SJCRH30 (cell line): ENCODE measurements at regions not wholly inside any gene's neighbourhood (a gene's known extent, or its start where the extent isn't known, plus 50 kb on each side); places are given as distances from the start of the nearest gene placed in this dataset.

Experiments
- DNase-seq, 2 experiments: peaks; one replicate each; pipeline ENCODE4 v3.0.0-alpha.2; 2015 to 2020
- H3K27ac ChIP-seq: fragments of 250-450 bp; sonication (Bioruptor Pico); 2 replicates; pipeline ENCODE4 v1.5.1; 2020; ENCODE audit warnings: mild to moderate bottlenecking, moderate library complexity
- H3K27me3 ChIP-seq: fragments of 250-450 bp; sonication (Bioruptor Pico); 2 replicates; pipeline ENCODE4 v1.5.1; 2020; ENCODE audit warnings: mild to moderate bottlenecking, moderate library complexity
- H3K36me3 ChIP-seq: fragments of 250-450 bp; sonication (Bioruptor Pico); 2 replicates; pipeline ENCODE4 v1.5.1; 2020; ENCODE audit warnings: mild to moderate bottlenecking, moderate library complexity
- H3K4me1 ChIP-seq: fragments of 250-450 bp; sonication (Bioruptor Pico); 2 replicates; pipeline ENCODE4 v1.5.1; 2020; ENCODE audit warnings: mild to moderate bottlenecking, moderate library complexity
- H3K4me3 ChIP-seq: fragments of 250-450 bp; sonication (Bioruptor Pico); 2 replicates; pipeline ENCODE4 v1.5.1; 2020; ENCODE audit warnings: mild to moderate bottlenecking, moderate library complexity
- H3K9me3 ChIP-seq: fragments of 250-450 bp; sonication (Bioruptor Pico); replicated peaks from 2 replicates; pipeline ENCODE4 v1.5.1; 2020; ENCODE audit warnings: mild to moderate bottlenecking, moderate library complexity

GRCh38 chr1:201649761-201650622 lies 111.1 kb downstream of the NAV1 start:
- no peaks in the 10 kb centered on the region for H3K27me3 ChIP-seq
- no peaks in the 10 kb centered on the region for H3K4me1 ChIP-seq
- no peaks in the 10 kb centered on the region for H3K9me3 ChIP-seq
- no peak for DNase-seq
- no peak overlapping the region for H3K27ac ChIP-seq
- H3K36me3 ChIP-seq: peaks cover 26% of the 10 kb centered on the region
- H3K4me3 ChIP-seq: no peak overlapping the region

GRCh38 chr1:201650623-201650933 lies 111.7 kb downstream of the NAV1 start:
- no peak overlapping the region for H3K27ac ChIP-seq
- no peak overlapping the region for H3K4me3 ChIP-seq
- H3K36me3 ChIP-seq: peaks cover 23% of the 10 kb centered on the region
- no peaks in the 10 kb centered on the region for H3K4me1 ChIP-seq
- no peaks in the 10 kb centered on the region for H3K27me3 ChIP-seq
- DNase-seq: no peak
- H3K9me3 ChIP-seq: no peaks in the 10 kb centered on the region

- no peak overlapping the region for H3K27ac ChIP-seq
- DNase-seq: no peak
- no peaks in the 10 kb centered on the region for H3K27me3 ChIP-seq
- peaks cover 17% of the 10 kb centered on the region for H3K36me3 ChIP-seq
- no peaks in the 10 kb centered on the region for H3K9me3 ChIP-seq
- peaks cover 12% of the 10 kb centered on the region for H3K4me1 ChIP-seq
- H3K4me3 ChIP-seq: no peak overlapping the region
Measured at GRCh38 chr1:201652181-201652580, 113.3 kb downstream of the NAV1 start.

GRCh38 chr1:201653233-201653632 lies 114.3 kb downstream of the NAV1 start:
- no peak overlapping the region for H3K27ac ChIP-seq

DNA sequence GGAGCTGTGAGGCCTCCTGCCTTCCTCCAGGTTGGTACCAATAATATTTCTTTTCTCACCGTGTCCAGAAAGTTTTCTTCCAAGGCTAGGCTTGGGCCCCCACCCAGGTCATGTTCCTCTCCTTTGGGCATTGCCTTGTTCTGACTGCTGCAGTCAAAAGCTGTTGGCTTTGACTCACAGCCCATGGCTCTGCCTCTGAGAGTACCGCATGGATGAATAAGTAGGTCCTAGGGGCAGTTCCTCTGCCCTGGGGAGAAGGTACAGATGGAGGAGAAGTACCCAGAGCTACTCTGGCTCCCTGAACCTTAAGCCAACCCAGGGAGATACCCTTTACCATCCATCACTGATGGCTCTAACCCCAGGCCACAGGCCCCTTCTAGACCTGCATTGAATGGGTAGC lies 115.0 kb downstream of the NAV1 start:
- peaks cover 16% of the 10 kb centered on the region for H3K4me1 ChIP-seq
- no peak for DNase-seq
- no peak overlapping the region for H3K27ac ChIP-seq
- peaks cover 15% of the 10 kb centered on the region for H3K36me3 ChIP-seq
- no peaks in the 10 kb centered on the region for H3K27me3 ChIP-seq
- H3K4me3 ChIP-seq: no peak overlapping the region
- H3K9me3 ChIP-seq: no peaks in the 10 kb centered on the region

More at GRCh38 chr1:201653233-201653632, 114.3 kb downstream of the NAV1 start:
- Histone ChIP-seq H3K9me3 (no peaks in the 10 kb centered on the region), H3K27me3 (no peaks in the 10 kb centered on the region), H3K36me3 (peaks cover 17% of the 10 kb centered on the region), H3K4me3 (no peak overlapping the region), H3K4me1 (peaks cover 16% of the 10 kb centered on the region)
- DNase-seq: no peak

DNA sequence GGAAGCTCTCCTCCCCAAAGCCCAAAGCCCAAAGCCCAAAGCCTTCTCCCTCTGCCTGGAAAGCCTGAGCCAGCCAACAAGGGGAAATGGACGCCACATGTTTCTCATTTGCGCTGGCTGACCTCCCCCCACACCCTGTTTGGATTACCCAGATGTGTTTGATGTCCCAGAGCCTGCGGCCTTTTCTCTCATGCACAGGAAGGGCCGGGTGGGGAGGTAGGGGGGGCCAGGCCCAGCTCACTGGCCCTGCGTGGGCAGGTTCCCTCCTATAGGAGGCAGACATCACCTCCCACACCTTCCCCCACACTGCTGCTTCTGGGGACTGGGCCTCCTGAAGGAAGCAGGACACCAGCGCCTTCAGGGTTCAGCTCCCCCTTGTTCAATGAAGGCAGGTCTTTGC lies 116.3 kb downstream of the NAV1 start:
- H3K4me1 ChIP-seq: peaks cover 16% of the 10 kb centered on the region
- no peaks in the 10 kb centered on the region for H3K9me3 ChIP-seq
- no peak overlapping the region for H3K27ac ChIP-seq
- DNase-seq: no peak
- H3K4me3 ChIP-seq: no peak overlapping the region
- no peaks in the 10 kb centered on the region for H3K27me3 ChIP-seq
- peaks cover 1% of the 10 kb centered on the region; the same call in 1 of the 2 replicates for H3K36me3 ChIP-seq

GRCh38 chr1:201655910-201656309 lies 117.0 kb downstream of the NAV1 start:
- Histone ChIP-seq H3K27me3 (no peaks in the 10 kb centered on the region), H3K9me3 (no peaks in the 10 kb centered on the region), H3K27ac (peak overlapping the region; percentile 10; the same call in 1 of the 2 replicates), H3K4me1 (peaks cover 16% of the 10 kb centered on the region), H3K36me3 (no peaks in the 10 kb centered on the region; the same call in 1 of the 2 replicates), H3K4me3 (no peak overlapping the region)
- DNase-seq: no peak

- H3K36me3 ChIP-seq: no peaks in the 10 kb centered on the region; the same call in 1 of the 2 replicates
- no peak overlapping the region for H3K4me3 ChIP-seq
- peak; percentile 98 to 99 for DNase-seq
- H3K4me1 ChIP-seq: peaks cover 16% of the 10 kb centered on the region
- H3K27me3 ChIP-seq: no peaks in the 10 kb centered on the region
- no peaks in the 10 kb centered on the region for H3K9me3 ChIP-seq
- peak overlapping the region; percentile 10; the same call in 1 of the 2 replicates for H3K27ac ChIP-seq
Measured at GRCh38 chr1:201656311-201657032, 117.5 kb downstream of the NAV1 start.

DNA sequence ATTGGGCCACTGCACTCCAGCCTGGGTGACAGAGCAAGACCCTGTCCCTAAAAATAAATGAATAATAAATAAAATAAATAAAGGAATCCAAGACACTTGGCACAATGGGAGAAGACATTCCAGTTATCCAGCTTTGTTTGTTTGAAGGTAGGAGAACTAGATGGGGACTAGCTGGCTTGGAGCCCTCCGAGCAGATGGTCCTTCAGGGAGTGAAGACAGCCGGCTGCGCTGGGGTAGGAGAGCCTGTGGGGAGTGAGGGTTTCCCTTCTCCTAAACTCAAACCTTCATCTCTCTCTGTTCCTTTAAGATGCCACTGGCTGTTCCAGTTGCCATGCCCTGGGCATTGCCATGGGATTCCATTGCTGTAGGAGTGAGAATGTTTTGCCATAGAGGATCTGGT lies 120.6 kb downstream of the NAV1 start:
- DNase-seq: no peak
- Histone ChIP-seq H3K36me3 (no peaks in the 10 kb centered on the region; the same call in 1 of the 2 replicates), H3K4me3 (no peak overlapping the region), H3K9me3 (no peaks in the 10 kb centered on the region), H3K4me1 (peaks cover 16% of the 10 kb centered on the region), H3K27ac (no peak overlapping the region), H3K27me3 (no peaks in the 10 kb centered on the region)

GRCh38 chr1:201660931-201661822 lies 122.2 kb downstream of the NAV1 start:
- Histone ChIP-seq H3K27ac (no peak overlapping the region), H3K36me3 (no peaks in the 10 kb centered on the region; the same call in 1 of the 2 replicates), H3K4me3 (no peak overlapping the region), H3K9me3 (no peaks in the 10 kb centered on the region), H3K27me3 (no peaks in the 10 kb centered on the region), H3K4me1 (peaks cover 12% of the 10 kb centered on the region)
- DNase-seq: no peak

- Histone ChIP-seq H3K27me3 (no peaks in the 10 kb centered on the region), H3K27ac (no peak overlapping the region), H3K4me3 (no peak overlapping the region), H3K4me1 (peaks cover 8% of the 10 kb centered on the region), H3K9me3 (no peaks in the 10 kb centered on the region), H3K36me3 (no peaks in the 10 kb centered on the region; the same call in 1 of the 2 replicates)
- DNase-seq: no peak
Measured at GRCh38 chr1:201661823-201662359, 123.0 kb downstream of the NAV1 start.

GRCh38 chr1:201662646-201663045 lies 123.7 kb downstream of the NAV1 start:
- peaks cover 2% of the 10 kb centered on the region; the same call in 1 of the 2 replicates for H3K36me3 ChIP-seq
- DNase-seq: no peak
- H3K4me3 ChIP-seq: no peak overlapping the region
- no peak overlapping the region for H3K27ac ChIP-seq
- H3K27me3 ChIP-seq: no peaks in the 10 kb centered on the region
- H3K4me1 ChIP-seq: peaks cover 9% of the 10 kb centered on the region
- H3K9me3 ChIP-seq: no peaks in the 10 kb centered on the region

DNA sequence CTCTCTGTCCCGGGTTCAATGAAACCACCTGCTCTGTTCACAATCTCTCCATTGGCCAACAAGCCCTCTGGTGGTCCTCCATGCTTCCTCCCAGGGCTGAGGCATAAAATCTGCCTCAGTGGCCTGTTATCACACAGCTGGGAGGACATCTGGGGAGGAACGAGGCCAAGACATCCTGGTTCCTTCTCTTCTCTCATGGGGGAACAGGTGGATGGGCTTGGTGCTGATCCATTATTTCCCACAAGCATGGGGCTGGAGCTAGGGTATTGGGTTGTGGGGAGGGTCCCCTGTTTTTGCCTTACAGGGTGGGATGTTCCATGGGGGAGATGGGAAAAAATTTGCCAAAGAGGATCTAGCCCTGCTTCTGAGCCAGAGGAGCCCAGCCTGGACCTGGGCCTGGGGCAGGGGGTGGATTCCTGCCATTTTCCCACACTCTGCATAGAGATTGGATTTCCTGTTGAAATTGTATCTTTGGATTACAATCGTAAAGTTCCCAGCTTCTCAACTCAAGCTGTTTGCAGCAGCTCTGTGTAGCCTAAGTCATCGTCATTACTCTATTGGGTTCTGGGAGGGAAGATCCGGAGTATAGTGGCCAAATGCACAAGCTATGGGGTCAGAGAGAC lies 124.7 kb downstream of the NAV1 start:
- no peak for DNase-seq
- Histone ChIP-seq H3K27ac (no peak overlapping the region), H3K27me3 (no peaks in the 10 kb centered on the region), H3K4me3 (no peak overlapping the region), H3K9me3 (no peaks in the 10 kb centered on the region), H3K4me1 (peaks cover 18% of the 10 kb centered on the region), H3K36me3 (peaks cover 2% of the 10 kb centered on the region; the same call in 1 of the 2 replicates)

DNA sequence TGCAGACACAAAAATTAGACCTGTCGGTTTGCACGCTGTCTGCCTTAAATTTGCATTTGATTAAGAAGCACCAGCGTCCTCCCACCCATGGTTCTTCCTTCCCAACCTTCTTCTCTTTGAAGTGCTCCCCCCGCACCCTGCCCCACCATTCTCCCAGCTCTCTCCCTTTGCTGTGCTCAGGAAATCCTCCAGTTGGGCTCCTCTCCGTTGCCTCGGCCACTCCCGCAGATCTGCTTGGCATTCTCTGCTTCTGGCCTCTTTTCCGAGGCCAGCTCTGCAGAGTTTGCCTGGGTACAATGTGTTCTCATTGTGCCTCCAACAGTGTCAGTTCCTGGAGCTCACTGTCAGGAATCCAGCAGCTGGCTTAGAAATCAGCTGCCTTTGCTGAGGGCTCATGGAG lies 126.1 kb downstream of the NAV1 start:
- no peak for DNase-seq
- Histone ChIP-seq H3K4me3 (no peak overlapping the region), H3K4me1 (peaks cover 25% of the 10 kb centered on the region), H3K27ac (no peak overlapping the region), H3K36me3 (peaks cover 2% of the 10 kb centered on the region; the same call in 1 of the 2 replicates), H3K27me3 (no peaks in the 10 kb centered on the region), H3K9me3 (no peaks in the 10 kb centered on the region)
